ENCODE measurements at regions not wholly inside any gene's neighbourhood (a gene's known extent, or its start where the extent isn't known, plus 50 kb on each side); places are given as distances from the start of the nearest gene placed in this dataset.
"Not testable (repeated sequence)": the region's sequence is repeated elsewhere in the genome, so short reads cannot be mapped to it uniquely, and the experiment has no call there.

DNA sequence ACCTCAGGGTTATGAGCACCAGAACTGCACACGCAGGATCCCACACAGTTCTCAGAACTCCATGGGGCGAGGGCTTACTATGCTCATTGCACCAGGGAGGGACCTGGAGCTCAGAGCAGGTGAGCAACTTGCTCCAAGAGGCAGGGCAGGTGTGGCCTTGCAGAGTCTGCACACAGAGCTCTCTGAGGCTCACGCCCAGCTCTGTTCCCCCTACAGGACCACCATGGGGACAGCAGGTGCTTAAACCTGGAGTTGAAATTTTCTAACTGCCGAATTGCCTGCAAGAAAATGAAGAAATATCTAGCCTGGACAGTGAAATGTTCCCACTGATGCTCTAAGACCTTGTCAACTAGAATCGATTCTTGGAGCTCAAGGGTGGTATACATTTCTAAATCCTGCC lies 49.9 kb upstream of the MSMB start:
- in situ Hi-C loops (cut with HindIII; ENCODE audit: low sequenced_read_pairs), result loop anchor here (10.0 kb wide), 1 partner anchor 61 kb away; the partner anchor contains the start of gene NCOA4

DNA sequence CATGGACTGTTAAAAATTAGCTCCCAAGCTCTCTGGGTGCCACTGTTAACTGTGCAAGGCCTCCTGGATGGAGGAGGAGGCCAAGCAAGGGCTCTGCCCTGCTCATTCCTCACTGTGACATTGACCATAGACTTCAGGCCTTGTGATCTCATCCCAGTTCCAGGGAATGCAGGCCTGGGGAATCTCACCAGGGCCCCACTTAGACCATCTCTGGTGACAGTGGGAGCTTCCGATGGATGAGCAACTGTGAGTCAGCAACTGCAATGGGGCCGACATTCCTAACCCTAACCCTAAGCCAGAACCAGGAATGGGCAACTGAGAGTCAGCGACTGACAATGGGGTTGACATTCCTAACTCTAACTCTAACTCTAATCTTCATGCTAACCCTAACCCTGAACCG lies 50.4 kb upstream of the MSMB start:
- in situ Hi-C loops (cut with HindIII; ENCODE audit: low sequenced_read_pairs), result loop anchor here (10.0 kb wide), 1 partner anchor 62 kb away; the partner anchor contains the start of gene NCOA4

DNA sequence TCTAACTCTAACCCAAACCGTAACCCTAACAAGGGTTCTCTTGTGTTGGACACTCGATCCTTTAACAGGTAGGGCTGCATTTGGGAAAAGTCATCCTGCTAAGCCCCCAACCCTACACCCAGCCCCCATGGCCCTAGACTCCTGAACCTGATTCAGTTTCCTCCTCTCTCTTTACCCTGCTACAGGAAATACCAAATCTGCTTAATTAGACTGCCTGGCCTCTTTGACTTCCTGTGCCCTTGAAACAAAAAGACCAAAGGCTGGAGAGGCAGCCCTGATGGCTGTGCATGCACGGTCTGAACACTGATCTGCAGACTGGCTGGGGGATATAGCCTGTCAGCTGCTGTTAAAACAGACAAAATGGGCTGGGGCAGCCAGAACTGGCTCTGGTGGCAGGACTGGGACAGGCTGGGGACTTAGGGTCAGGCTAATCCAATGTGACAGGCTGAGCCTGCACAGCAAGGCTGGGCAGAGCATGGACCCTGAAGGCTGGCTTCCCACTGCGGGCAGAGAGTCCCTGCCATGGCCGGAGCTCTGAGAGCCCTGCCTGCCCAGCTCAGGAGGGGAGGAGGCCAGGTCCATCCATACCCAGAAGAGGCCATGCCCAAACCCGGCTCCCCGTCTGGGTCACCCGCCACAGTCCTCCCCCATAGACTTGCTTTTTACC lies 51.0 kb upstream of the MSMB start:
- in situ Hi-C loops (cut with HindIII; ENCODE audit: low sequenced_read_pairs), result loop anchor here (10.0 kb wide), 1 partner anchor 62 kb away; the partner anchor contains the start of gene NCOA4

DNA sequence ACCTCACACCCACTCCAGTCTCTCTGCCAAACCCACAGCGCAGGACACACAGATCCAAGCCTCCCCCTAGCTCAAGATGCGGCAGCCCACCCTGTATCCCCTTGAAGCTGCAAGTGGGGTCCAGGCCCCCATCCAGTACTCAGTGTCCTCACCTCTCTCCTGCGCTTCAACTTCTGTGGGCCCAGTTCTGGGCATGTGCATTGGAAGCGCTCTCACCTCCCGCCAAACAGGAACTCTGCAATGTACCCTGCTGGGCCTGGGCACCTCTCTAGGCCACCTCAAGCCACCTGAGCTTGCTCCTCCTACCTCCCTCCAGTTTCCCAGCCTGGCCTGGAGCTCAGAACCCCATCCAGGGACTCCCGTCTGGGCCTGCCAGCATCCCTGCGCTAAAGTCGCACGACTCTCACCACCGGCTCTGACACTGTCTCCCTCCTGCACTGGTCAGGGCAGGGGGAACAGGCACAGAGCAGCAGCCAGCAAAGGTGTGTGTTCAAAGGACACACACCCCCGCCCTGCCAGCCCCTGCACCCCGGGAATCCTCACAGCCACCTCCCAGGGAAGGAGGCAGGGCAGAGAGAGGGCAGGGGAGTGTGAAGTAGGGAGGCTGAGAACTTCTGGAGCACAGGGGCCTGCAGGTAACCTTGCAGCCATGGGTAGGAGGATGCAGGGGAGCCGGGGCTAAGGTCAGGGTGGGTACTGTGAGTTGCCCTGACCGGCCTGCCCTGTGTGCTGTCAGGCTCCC lies 51.7 kb upstream of the MSMB start:
- in situ Hi-C loops (cut with HindIII; ENCODE audit: low sequenced_read_pairs), result loop anchor here (10.0 kb wide), 1 partner anchor 63 kb away; the partner anchor contains the start of gene NCOA4

DNA sequence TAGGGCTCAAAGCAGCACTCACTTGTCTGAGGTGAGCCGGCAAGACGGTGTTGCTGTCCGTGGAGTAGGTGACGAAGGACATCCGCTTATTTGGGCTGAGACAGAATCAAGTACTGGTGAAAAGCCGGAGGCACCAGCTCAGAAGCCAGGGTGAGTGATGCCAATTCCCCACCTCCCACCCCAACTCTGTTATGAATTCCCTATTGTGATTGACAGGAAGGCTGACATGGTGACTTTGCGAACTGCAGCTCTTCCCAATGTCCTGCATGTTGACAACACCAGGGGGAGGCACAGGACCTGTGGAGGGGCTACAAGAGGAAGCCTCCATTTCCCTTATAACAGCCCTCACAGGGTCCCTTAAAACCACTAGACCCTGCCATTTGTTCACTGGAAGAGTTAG lies 52.3 kb upstream of the MSMB start:
- in situ Hi-C loops (cut with HindIII; ENCODE audit: low sequenced_read_pairs), result loop anchor here (10.0 kb wide), 1 partner anchor 64 kb away; the partner anchor contains the start of gene NCOA4

GRCh38 chr10:46098925-46099324 lies 52.9 kb upstream of the MSMB start:
- in situ Hi-C loops (cut with HindIII; ENCODE audit: low sequenced_read_pairs), result loop anchor here (10.0 kb wide), 1 partner anchor 64 kb away; the partner anchor contains the start of gene NCOA4

DNA sequence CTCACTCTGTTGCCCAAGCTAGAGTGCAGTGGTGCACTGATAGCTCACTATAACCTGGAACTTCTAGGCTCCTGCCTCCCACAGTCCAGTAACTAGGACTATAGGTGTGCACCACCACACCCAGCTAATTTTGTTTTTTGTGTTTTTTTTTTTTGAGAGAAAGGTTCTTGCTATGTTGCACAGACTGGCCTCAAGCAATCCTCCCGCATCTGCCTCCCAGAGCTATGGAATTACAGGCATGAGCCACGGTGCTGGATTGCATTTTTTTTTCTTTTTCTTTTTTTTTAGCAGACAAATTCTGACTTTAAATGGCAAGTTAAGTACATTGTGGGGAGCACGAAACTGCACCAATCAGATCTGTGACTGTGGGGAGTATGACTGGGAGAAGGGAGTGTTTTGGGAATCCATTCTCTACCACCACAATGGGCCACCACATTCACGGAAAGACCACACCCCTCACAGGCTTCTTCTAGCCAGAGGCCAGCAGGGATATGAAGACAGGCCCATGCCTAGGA lies 58.1 kb upstream of the MSMB start:
- in situ Hi-C loops (cut with HindIII; ENCODE audit: low sequenced_read_pairs), result no loop called here

DNA sequence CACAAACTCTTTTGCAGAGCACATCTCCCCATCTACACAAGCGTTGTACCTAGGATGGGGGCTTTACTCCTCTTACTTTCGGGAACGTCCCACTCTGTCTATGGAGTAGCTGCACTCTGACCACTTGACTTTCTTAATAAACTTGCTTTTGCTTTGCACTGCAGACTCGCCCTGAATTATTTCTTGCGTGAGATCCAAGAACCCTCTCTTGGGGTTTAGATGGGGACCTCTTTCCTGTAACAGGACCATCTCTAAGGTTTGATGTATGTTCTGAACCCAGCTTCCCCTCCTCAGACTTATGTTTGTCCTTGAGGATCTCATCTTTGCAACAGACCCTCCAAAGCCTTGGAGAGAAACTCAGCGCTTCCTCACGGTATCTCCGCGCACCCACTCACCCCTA lies 59.3 kb upstream of the MSMB start:
- in situ Hi-C loops (cut with HindIII; ENCODE audit: low sequenced_read_pairs), result not testable (repeated sequence)

- in situ Hi-C loops (cut with HindIII; ENCODE audit: low sequenced_read_pairs), result not testable (repeated sequence)
Measured at GRCh38 chr10:46105856-46106409, 59.9 kb upstream of the MSMB start.

GRCh38 chr10:46106410-46107255 lies 60.6 kb upstream of the MSMB start:
- in situ Hi-C loops (cut with HindIII; ENCODE audit: low sequenced_read_pairs), result no loop called here

GRCh38 chr10:46108158-46108499 lies 62.1 kb upstream of the MSMB start:
- in situ Hi-C loops (cut with HindIII; ENCODE audit: low sequenced_read_pairs), result not testable (repeated sequence)

DNA sequence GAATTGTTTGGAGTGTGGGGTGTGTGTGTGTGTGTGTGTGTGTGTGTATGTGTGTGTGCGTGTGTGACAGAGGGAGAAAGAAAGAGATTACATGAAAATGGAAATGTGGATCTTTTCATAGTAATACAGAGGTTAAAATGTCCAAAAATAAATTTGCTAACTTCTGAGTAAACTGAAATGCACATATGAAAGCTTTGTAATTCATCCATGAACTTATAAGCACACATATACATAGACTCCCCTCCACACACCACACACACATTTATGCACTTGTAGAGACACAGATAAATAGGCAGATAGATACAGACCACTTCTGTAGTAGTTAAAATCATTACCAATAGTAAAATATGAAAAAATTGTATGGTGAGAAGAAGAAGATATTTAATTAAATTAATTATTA lies 108.2 kb upstream of the MSMB start:
- in situ Hi-C loops (cut with HindIII; ENCODE audit: low sequenced_read_pairs), result not testable (repeated sequence)

DNA sequence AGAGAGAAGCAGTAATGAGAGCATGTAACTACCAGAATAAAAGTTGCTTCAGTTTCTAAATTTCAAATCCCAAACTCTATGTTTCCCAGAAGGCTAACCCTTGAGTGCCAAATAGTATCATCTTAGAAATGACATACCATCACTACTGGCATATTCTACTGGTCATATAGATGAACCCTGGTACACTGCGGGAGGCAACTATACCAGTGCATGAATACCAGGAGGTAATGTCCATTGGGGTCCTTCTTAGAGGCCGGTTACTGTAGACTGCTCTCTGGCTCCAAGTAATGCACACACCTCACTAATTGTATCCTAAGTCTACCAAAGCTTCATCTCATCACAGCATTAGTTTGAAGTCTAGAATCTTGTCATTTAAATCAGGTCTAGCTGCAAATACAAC lies 108.6 kb upstream of the MSMB start:
- in situ Hi-C loops (cut with HindIII; ENCODE audit: low sequenced_read_pairs), result not testable (repeated sequence)

GRCh38 chr10:46156866-46157265 lies 110.8 kb upstream of the MSMB start:
- in situ Hi-C loops (cut with HindIII; ENCODE audit: low sequenced_read_pairs), result not testable (repeated sequence)

DNA sequence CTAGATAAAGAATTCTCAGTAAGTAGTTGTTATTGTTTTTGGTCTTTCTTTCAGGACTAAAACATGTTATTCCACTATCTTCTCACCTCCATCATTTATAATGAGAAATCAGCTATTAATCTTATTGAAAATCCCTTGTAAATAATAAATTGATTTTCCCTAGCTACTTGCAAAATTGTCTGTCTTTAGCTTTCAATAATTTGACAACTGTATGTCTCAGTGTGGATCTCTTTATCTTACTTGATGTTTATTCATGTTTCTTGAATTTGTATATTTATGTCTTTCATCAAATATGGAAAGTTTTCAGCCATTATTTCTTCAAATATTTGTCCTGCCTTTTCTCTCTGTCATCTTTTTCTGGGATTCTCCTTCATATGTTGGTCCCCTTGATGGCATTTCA lies 117.1 kb upstream of the ANTXRL start:
- in situ Hi-C loops (cut with HindIII; ENCODE audit: low sequenced_read_pairs), result no loop called here

DNA sequence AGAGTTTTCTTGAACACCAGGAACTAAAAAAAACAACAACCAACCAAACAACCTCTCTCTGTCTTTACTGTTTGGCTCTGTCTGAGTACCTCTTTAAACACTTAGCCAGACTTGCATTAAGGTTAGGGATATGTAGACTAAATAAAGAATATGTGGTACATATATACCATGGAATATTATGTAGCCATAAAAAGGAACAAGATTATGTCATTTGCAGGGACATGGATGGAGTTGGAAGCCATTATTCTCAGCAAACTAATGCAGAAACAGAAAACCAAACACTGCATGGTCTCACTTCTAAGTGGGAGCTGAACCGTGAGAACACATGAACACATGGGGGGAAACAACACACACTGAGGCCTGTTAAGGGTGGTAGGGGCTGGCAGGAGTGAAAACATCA lies 116.0 kb upstream of the ANTXRL start:
- in situ Hi-C loops (cut with HindIII; ENCODE audit: low sequenced_read_pairs), result no loop called here

DNA sequence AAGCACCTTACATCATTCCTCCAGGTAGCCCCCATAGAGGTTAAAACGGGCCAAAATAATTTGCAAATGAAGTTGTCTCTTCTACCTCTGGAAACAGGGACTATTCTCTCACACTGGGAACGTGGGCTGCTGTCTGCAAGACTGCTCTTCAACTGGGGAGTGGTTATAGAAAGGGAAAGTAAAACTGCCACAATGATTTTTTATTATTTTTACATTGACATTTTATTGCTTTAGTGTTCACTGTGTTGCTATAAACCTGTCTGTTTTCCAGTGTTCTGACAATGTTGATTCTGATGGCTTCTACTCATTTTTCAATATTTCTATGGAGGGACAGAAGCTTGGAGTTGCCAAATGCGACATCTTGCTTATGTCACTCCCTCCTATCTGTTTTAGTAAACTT lies 115.1 kb upstream of the ANTXRL start:
- in situ Hi-C loops (cut with HindIII; ENCODE audit: low sequenced_read_pairs), result no loop called here

- in situ Hi-C loops (cut with HindIII; ENCODE audit: low sequenced_read_pairs), result no loop called here
Measured at GRCh38 chr10:46175296-46175695, 111.5 kb upstream of the ANTXRL start.

GRCh38 chr10:46175831-46176230 lies 111.0 kb upstream of the ANTXRL start:
- in situ Hi-C loops (cut with HindIII; ENCODE audit: low sequenced_read_pairs), result no loop called here

DNA sequence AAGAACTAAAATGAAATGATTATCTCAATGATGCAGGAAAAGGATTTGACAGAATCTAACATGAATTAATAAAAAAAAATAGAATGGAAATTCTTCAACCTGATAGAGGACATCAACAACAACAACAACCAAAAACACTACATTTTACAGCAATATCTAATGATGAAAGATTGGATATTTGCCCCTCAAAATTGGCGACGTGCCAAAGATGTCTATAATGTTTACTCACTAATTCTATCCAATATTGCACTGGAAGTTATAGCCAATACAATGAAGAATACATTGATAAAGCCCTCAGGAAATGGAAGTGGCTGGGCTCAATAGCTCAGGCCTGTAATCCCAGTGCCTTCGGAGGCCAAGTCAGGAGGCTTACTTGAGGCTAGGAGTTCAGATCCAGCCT lies 99.4 kb upstream of the ANTXRL start:
- in situ Hi-C loops (cut with HindIII; ENCODE audit: low sequenced_read_pairs), result not testable (repeated sequence)

- in situ Hi-C loops (cut with HindIII; ENCODE audit: low sequenced_read_pairs), result no loop called here
Measured at GRCh38 chr10:46197050-46197449, 89.7 kb upstream of the ANTXRL start.
